GM12801 (cell line): ENCODE measurements at regions not wholly inside any gene's neighbourhood (a gene's known extent, or its start where the extent isn't known, plus 50 kb on each side); places are given as distances from the start of the nearest gene placed in this dataset.

Experiments
- TF ChIP-seq, protein P1 (sequence below): IDR thresholded peaks from one replicate; pipeline ENCODE4 v1.5.1; 2011; ENCODE audit warnings: control low read depth; ENCODE audit not compliant: insufficient read length; ENCODE audit errors: extremely low read depth

- TF ChIP-seq, protein P1, sequence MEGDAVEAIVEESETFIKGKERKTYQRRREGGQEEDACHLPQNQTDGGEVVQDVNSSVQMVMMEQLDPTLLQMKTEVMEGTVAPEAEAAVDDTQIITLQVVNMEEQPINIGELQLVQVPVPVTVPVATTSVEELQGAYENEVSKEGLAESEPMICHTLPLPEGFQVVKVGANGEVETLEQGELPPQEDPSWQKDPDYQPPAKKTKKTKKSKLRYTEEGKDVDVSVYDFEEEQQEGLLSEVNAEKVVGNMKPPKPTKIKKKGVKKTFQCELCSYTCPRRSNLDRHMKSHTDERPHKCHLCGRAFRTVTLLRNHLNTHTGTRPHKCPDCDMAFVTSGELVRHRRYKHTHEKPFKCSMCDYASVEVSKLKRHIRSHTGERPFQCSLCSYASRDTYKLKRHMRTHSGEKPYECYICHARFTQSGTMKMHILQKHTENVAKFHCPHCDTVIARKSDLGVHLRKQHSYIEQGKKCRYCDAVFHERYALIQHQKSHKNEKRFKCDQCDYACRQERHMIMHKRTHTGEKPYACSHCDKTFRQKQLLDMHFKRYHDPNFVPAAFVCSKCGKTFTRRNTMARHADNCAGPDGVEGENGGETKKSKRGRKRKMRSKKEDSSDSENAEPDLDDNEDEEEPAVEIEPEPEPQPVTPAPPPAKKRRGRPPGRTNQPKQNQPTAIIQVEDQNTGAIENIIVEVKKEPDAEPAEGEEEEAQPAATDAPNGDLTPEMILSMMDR: no peak
These were observed 393.6 kb upstream of the CDIN1 start for GRCh38 chr15:36185845-36186244.

DNA sequence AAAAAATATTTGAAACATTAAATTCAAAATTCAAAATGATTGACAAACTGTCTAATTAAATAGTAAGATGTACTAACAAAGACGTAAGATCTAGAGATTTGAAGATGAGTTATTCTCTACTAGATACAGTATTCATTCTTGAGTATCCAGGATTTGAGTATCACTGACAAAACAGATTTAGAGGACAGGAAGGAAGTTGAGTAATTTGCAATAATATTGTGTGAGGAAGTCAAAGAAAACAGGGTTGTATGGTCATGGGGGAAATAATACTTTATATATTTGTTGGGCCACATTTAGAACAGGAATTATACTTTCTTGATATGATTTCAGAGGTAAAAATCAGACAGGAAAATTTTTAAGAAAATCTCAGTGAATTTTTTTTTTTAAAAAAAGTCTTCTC lies 393.1 kb upstream of the CDIN1 start:
- TF ChIP-seq, protein P1: no peak

DNA sequence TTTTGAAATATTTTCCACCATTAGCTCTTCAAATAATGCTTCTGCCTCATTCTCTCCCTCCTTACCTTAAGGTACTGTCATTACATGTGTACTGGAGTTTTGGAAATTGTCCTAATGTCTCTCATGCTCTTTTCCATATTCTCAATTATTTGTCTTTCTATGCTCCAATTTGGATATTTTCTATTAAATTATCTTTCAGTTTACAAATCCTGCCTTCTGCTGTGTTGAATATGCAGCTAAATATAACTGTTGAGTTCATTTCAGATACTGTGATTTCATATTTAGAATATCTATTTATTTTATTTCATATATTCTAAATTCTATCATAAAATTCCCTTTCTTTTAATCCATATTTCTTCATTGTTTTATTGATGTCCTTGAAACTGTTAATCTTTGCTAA lies 388.0 kb upstream of the CDIN1 start:
- TF ChIP-seq, protein P1: no peak

- TF ChIP-seq, protein P1: no peak
These were observed 370.4 kb upstream of the CDIN1 start for GRCh38 chr15:36208868-36209582.

DNA sequence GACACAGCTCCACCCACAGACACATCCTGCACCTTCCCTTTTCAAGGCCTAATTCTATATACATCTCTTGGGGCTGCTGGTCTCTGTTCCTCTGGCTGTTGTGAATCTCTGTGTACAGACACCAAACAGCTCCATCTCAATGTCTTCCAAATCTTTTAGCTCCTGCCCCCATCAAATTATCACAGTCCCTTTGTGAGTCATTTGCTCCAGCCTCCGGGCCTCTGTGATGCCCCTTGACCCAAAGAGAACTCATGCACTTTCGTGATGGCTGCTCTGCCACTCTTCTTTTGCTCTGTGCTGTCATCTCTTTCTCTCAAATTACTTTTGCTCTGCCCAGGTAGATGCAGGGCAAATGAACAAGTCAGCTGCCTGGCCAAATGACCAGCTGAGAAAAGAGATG lies 369.0 kb upstream of the CDIN1 start:
- TF ChIP-seq, protein P1: no peak

GRCh38 chr15:36218322-36218721 lies 361.1 kb upstream of the CDIN1 start:
- TF ChIP-seq, protein P1: no peak

DNA sequence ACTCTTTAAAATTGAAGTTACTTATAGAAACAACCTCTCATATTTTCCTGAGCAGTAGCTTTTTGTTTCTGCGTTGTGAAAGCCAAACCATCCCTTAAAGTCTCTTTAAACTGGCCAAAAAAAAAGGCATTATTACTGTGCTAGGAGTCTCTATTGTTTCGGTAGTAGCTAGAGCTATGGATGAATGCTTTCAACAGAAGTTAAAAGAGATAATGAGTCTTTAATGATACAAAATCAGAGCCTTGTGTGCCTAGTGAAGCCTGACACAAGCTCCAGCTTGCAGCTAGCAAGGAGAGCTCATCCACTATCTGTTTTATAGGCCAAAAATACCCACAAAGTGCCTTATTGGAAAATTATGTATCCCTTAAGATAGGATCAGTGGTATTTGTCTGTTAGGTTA lies 360.4 kb upstream of the CDIN1 start:
- TF ChIP-seq, protein P1: no peak
